ENCODE measurements at regions not wholly inside any gene's neighbourhood (a gene's known extent, or its start where the extent isn't known, plus 50 kb on each side); places are given as distances from the start of the nearest gene placed in this dataset.

GRCh38 chr2:67839242-67839641 lies 223.6 kb downstream of the C1D start:
- no peak for TF ChIP-seq MAZ (IDR thresholded peaks at IDR 0.05; ENCODE audit: borderline replicate concordance, low read depth, low read length)
- TF ChIP-seq MAZ (CRISPR knock-in tag; IDR thresholded peaks at IDR 0.05; ENCODE audit: low read depth) = no peak
- no peak for TF ChIP-seq ZFY (CRISPR knock-in tag; IDR thresholded peaks at IDR 0.05)
- TF ChIP-seq TAF1 (CRISPR knock-in tag; IDR thresholded peaks at IDR 0.05) = no peak
- no peak for TF ChIP-seq MAFF (IDR thresholded peaks at IDR 0.05; ENCODE audit: low read depth, low read length)
- TF ChIP-seq TBX3 (IDR thresholded peaks at IDR 0.05; ENCODE audit: borderline replicate concordance) = no peak
- TF ChIP-seq, protein P1, sequence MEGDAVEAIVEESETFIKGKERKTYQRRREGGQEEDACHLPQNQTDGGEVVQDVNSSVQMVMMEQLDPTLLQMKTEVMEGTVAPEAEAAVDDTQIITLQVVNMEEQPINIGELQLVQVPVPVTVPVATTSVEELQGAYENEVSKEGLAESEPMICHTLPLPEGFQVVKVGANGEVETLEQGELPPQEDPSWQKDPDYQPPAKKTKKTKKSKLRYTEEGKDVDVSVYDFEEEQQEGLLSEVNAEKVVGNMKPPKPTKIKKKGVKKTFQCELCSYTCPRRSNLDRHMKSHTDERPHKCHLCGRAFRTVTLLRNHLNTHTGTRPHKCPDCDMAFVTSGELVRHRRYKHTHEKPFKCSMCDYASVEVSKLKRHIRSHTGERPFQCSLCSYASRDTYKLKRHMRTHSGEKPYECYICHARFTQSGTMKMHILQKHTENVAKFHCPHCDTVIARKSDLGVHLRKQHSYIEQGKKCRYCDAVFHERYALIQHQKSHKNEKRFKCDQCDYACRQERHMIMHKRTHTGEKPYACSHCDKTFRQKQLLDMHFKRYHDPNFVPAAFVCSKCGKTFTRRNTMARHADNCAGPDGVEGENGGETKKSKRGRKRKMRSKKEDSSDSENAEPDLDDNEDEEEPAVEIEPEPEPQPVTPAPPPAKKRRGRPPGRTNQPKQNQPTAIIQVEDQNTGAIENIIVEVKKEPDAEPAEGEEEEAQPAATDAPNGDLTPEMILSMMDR (CRISPR knock-in tag; IDR thresholded peaks at IDR 0.05) = no peak
